GM23338 (cell line): ENCODE measurements at regions not wholly inside any gene's neighbourhood (a gene's known extent, or its start where the extent isn't known, plus 50 kb on each side); places are given as distances from the start of the nearest gene placed in this dataset.
"Not testable (repeated sequence)": the region's sequence is repeated elsewhere in the genome, so short reads cannot be mapped to it uniquely, and the experiment has no call there.

ENCODE experiments used
- ATAC-seq: fragments of 200-7000 bp; cut with Tn5 transposase; 3 replicates; pipeline ENCODE4 v1.9.1; 2020
- DNase-seq: peaks from one replicate; pipeline ENCODE4 v3.0.0-alpha.2; 2015; ENCODE audit warnings: low spot score
- H2AFZ ChIP-seq: fragments of 200-600 bp; sonication (generic); 2 replicates; pipeline ENCODE4 v1.8.0; 2016; ENCODE audit warnings: antibody characterized with exemption, mild to moderate bottlenecking, moderate library complexity
- H3F3A ChIP-seq: fragments of 200-600 bp; sonication (generic); replicated peaks from 2 replicates; pipeline ENCODE4 v1.8.0; 2017; ENCODE audit warnings: antibody characterized with exemption, mixed run types, low read depth
- H3K27ac ChIP-seq: fragments of 200-600 bp; sonication (generic); 2 replicates; pipeline ENCODE4 v1.6.1; 2016; ENCODE audit warnings: low read depth
- H3K27me3 ChIP-seq: fragments of 200-600 bp; sonication (generic); 2 replicates; pipeline ENCODE4 v1.8.0; 2016; ENCODE audit warnings: mild to moderate bottlenecking, mixed run types, moderate library complexity; ENCODE audit not compliant: insufficient read depth
- H3K36me3 ChIP-seq: fragments of 200-600 bp; sonication (generic); 2 replicates; pipeline ENCODE4 v1.8.0; 2016; ENCODE audit warnings: mild to moderate bottlenecking; ENCODE audit not compliant: insufficient read depth
- H3K4me1 ChIP-seq: fragments of 200-600 bp; sonication (generic); 2 replicates; pipeline ENCODE4 v1.8.0; 2016; ENCODE audit warnings: mild to moderate bottlenecking, moderate library complexity; ENCODE audit not compliant: insufficient read depth
- H3K4me2 ChIP-seq: fragments of 200-600 bp; sonication (generic); 2 replicates; pipeline ENCODE4 v1.7.1; 2017; ENCODE audit warnings: mixed run types
- H3K4me3 ChIP-seq: fragments of 200-600 bp; sonication (generic); 2 replicates; pipeline ENCODE4 v1.6.1; 2016; ENCODE audit warnings: mixed run types
- H3K79me2 ChIP-seq: fragments of 200-600 bp; sonication (generic); replicated peaks from 2 replicates; pipeline ENCODE4 v1.8.0; 2017; ENCODE audit warnings: mild to moderate bottlenecking; ENCODE audit not compliant: insufficient read depth
- H3K9me2 ChIP-seq: fragments of 200-600 bp; sonication (generic); 2 replicates; pipeline ENCODE4 v1.8.0; 2017; ENCODE audit not compliant: insufficient read depth
- H4K20me1 ChIP-seq: fragments of 200-600 bp; sonication (generic); replicated peaks from 2 replicates; pipeline ENCODE4 v1.8.0; 2017; ENCODE audit warnings: mild to moderate bottlenecking; ENCODE audit not compliant: insufficient read depth
- H3K27ac Mint-ChIP-seq: 2 replicates; pipeline ENCODE4 v1.8.0; 2020; ENCODE audit warnings: inconsistent platforms, mild to moderate bottlenecking, moderate library complexity, mixed read lengths
- H3K27me3 Mint-ChIP-seq: 3 replicates; pipeline ENCODE4 v1.8.0; 2022; ENCODE audit warnings: low read depth, mild to moderate bottlenecking, moderate library complexity, mixed read lengths, inconsistent platforms; ENCODE audit not compliant: insufficient read depth, poor library complexity
- H3K36me3 Mint-ChIP-seq: 3 replicates; pipeline ENCODE4 v1.8.0; 2021; ENCODE audit warnings: low read depth, mild to moderate bottlenecking, inconsistent platforms, moderate library complexity, mixed read lengths
- H3K4me1 Mint-ChIP-seq: 3 replicates; pipeline ENCODE4 v1.8.0; 2020; ENCODE audit warnings: mild to moderate bottlenecking, inconsistent platforms, mixed read lengths
- H3K4me3 Mint-ChIP-seq: 3 replicates; pipeline ENCODE4 v1.8.0; 2021; ENCODE audit warnings: moderate library complexity, mild to moderate bottlenecking, inconsistent platforms, mixed read lengths
- H3K9me3 Mint-ChIP-seq: 3 replicates; pipeline ENCODE4 v1.8.0; 2020; ENCODE audit warnings: moderate library complexity, mild to moderate bottlenecking, inconsistent platforms, mixed read lengths
- CREB1 ChIP-seq: fragments of 250-450 bp; sonication (Bioruptor Pico); IDR thresholded peaks from 2 replicates; pipeline ENCODE4 v1.5.0; 2020; ENCODE audit warnings: low read depth, mild to moderate bottlenecking, moderate library complexity
- EZH2 ChIP-seq: fragments of 200-600 bp; sonication (generic); IDR thresholded peaks from one replicate; pipeline ENCODE4 v1.8.0; 2017; ENCODE audit warnings: antibody characterized with exemption, mild to moderate bottlenecking, low read depth; ENCODE audit not compliant: unreplicated experiment
- EZH2phosphoT487 ChIP-seq: fragments of 200-600 bp; sonication (generic); IDR thresholded peaks from one replicate; pipeline ENCODE4 v1.8.1; 2018; ENCODE audit warnings: antibody characterized with exemption; ENCODE audit not compliant: unreplicated experiment
- JUNB ChIP-seq: IDR thresholded peaks from one replicate; pipeline ENCODE4 v1.6.1; 2016; ENCODE audit warnings: antibody characterized with exemption; ENCODE audit not compliant: unreplicated experiment
- NANOG ChIP-seq: IDR thresholded peaks from 2 replicates; pipeline ENCODE4 v1.6.1; 2016; ENCODE audit warnings: antibody characterized with exemption, borderline replicate concordance
- POLR2AphosphoS5 ChIP-seq: IDR thresholded peaks from 2 replicates; pipeline ENCODE4 v1.6.1; 2016; ENCODE audit warnings: antibody characterized with exemption, low read depth
- REST ChIP-seq: IDR thresholded peaks from one replicate; pipeline ENCODE4 v1.6.1; 2018; ENCODE audit warnings: antibody characterized with exemption; ENCODE audit not compliant: unreplicated experiment
- TF ChIP-seq, protein P1 (sequence below): IDR thresholded peaks from 2 replicates; pipeline ENCODE4 v1.6.1; 2016; ENCODE audit warnings: antibody characterized with exemption
- TF ChIP-seq, protein P2 (sequence below): fragments of 250-450 bp; sonication (Bioruptor Pico); IDR thresholded peaks from 2 replicates; pipeline ENCODE4 v1.5.0; 2020; ENCODE audit warnings: mild to moderate bottlenecking, moderate library complexity

DNA sequence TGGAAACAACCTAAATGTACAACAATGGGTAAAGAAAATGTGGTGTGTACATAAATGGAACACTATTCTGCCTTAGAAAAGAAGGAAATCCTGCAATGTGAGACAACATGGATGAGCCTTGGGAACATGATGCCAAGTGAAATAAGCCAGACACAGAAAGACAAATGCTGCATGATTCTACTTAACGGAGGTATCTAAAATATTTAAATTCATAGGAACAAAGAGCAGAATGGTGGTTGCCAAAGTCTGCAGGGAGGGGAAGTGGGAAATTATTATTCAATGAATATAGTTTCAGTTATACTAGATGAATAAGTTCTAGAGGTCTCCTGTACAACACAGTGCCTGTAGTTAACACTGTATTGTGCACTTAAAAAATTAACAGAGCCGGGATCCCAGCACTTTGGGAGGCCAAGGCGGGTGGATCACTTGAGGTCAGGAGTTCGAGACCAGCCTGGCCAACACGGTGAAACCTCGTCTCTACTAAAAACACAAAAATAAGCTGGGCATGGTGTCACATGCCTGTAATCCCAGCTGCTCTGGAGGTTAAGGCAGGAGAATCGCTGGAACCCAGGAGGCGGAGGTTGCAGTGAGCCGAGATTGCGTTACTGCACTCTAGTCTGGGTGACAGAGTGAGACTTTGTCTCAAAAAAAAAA, 71.4 kb upstream of the SNX9 start (continued):
- TF ChIP-seq REST (no peak), EZH2 (no peak), EZH2phosphoT487 (no peak), CREB1 (no peak), POLR2AphosphoS5 (no peak), JUNB (no peak)
- TF ChIP-seq, protein P1, sequence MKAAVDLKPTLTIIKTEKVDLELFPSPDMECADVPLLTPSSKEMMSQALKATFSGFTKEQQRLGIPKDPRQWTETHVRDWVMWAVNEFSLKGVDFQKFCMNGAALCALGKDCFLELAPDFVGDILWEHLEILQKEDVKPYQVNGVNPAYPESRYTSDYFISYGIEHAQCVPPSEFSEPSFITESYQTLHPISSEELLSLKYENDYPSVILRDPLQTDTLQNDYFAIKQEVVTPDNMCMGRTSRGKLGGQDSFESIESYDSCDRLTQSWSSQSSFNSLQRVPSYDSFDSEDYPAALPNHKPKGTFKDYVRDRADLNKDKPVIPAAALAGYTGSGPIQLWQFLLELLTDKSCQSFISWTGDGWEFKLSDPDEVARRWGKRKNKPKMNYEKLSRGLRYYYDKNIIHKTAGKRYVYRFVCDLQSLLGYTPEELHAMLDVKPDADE = no peak

DNA sequence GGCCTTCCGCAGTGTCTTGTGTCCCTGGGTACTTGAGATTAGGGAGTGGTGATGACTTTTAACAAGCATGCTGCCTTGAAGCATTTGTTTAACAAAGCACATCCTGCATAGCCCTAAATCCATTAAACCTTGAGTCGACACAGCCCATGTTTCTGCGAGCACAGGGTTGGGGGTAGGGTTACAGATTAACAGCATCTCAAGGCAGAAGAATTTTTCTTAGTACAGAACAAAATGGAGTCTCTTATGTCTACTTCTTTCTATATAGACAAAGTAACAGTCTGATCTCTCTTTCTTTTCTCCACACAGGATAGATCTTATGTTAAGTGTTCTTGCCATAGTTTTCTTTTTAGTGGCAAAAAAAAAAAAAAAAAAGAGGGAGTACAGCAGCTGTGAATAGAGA, 70.2 kb upstream of the SNX9 start:
- H3K4me1 ChIP-seq = peaks cover 29% of the 10 kb centered on the region
- Mint-ChIP-seq H3K9me3 (peaks cover 13% of the 10 kb centered on the region; the same call in 2 of the 3 replicates), H3K27me3 (peaks cover 13% of the 10 kb centered on the region), H3K27ac (peak overlapping the region; percentile 81), H3K4me1 (peaks cover 44% of the 10 kb centered on the region)
- not testable (repeated sequence) for H3K27ac ChIP-seq, H3F3A ChIP-seq, DNase-seq, H2AFZ ChIP-seq, H3K4me2 ChIP-seq, H4K20me1 ChIP-seq, H3K9me2 ChIP-seq, H3K4me3 Mint-ChIP-seq, H3K4me3 ChIP-seq, H3K36me3 Mint-ChIP-seq, ATAC-seq, H3K79me2 ChIP-seq, H3K36me3 ChIP-seq, H3K27me3 ChIP-seq
- TF ChIP-seq NANOG = peak; percentile 32; the same call in 1 of the 2 replicates
- TF ChIP-seq, protein P2, sequence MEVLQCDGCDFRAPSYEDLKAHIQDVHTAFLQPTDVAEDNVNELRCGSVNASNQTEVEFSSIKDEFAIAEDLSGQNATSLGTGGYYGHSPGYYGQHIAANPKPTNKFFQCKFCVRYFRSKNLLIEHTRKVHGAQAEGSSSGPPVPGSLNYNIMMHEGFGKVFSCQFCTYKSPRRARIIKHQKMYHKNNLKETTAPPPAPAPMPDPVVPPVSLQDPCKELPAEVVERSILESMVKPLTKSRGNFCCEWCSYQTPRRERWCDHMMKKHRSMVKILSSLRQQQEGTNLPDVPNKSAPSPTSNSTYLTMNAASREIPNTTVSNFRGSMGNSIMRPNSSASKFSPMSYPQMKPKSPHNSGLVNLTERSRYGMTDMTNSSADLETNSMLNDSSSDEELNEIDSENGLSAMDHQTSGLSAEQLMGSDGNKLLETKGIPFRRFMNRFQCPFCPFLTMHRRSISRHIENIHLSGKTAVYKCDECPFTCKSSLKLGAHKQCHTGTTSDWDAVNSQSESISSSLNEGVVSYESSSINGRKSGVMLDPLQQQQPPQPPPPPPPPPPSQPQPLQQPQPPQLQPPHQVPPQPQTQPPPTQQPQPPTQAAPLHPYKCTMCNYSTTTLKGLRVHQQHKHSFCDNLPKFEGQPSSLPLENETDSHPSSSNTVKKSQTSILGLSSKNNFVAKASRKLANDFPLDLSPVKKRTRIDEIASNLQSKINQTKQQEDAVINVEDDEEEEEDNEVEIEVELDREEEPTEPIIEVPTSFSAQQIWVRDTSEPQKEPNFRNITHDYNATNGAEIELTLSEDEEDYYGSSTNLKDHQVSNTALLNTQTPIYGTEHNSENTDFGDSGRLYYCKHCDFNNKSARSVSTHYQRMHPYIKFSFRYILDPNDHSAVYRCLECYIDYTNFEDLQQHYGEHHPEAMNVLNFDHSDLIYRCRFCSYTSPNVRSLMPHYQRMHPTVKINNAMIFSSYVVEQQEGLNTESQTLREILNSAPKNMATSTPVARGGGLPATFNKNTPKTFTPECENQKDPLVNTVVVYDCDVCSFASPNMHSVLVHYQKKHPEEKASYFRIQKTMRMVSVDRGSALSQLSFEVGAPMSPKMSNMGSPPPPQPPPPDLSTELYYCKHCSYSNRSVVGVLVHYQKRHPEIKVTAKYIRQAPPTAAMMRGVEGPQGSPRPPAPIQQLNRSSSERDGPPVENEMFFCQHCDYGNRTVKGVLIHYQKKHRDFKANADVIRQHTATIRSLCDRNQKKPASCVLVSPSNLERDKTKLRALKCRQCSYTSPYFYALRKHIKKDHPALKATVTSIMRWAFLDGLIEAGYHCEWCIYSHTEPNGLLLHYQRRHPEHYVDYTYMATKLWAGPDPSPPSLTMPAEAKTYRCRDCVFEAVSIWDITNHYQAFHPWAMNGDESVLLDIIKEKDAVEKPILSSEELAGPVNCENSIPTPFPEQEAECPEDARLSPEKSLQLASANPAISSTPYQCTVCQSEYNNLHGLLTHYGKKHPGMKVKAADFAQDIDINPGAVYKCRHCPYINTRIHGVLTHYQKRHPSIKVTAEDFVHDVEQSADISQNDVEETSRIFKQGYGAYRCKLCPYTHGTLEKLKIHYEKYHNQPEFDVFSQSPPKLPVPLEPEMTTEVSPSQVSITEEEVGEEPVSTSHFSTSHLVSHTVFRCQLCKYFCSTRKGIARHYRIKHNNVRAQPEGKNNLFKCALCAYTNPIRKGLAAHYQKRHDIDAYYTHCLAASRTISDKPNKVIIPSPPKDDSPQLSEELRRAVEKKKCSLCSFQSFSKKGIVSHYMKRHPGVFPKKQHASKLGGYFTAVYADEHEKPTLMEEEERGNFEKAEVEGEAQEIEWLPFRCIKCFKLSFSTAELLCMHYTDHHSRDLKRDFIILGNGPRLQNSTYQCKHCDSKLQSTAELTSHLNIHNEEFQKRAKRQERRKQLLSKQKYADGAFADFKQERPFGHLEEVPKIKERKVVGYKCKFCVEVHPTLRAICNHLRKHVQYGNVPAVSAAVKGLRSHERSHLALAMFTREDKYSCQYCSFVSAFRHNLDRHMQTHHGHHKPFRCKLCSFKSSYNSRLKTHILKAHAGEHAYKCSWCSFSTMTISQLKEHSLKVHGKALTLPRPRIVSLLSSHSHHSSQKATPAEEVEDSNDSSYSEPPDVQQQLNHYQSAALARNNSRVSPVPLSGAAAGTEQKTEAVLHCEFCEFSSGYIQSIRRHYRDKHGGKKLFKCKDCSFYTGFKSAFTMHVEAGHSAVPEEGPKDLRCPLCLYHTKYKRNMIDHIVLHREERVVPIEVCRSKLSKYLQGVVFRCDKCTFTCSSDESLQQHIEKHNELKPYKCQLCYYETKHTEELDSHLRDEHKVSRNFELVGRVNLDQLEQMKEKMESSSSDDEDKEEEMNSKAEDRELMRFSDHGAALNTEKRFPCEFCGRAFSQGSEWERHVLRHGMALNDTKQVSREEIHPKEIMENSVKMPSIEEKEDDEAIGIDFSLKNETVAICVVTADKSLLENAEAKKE = peak; percentile 56; the same call in 1 of the 2 replicates
